HCT116 (cell line): ENCODE measurements at regions not wholly inside any gene's neighbourhood (a gene's known extent, or its start where the extent isn't known, plus 50 kb on each side); places are given as distances from the start of the nearest gene placed in this dataset.

Experiments
- EZH2 ChIP-seq: fragments of 200-600 bp; sonication (generic); IDR thresholded peaks from 2 replicates; pipeline ENCODE4 v1.6.1; 2017; ENCODE audit warnings: antibody characterized with exemption, mixed run types
- POLR2A ChIP-seq: IDR thresholded peaks from 2 replicates; pipeline ENCODE4 v1.7.0; 2011; ENCODE audit warnings: borderline replicate concordance; ENCODE audit not compliant: insufficient read depth, insufficient read length; ENCODE audit errors: extremely low read depth
- POLR2AphosphoS5 ChIP-seq: IDR thresholded peaks from 2 replicates; pipeline ENCODE4 v1.6.1; 2011; ENCODE audit warnings: mild to moderate bottlenecking, low read depth, low read length, moderate library complexity
- YY1 ChIP-seq: IDR thresholded peaks from 2 replicates; pipeline ENCODE4 v1.6.1; 2011; ENCODE audit warnings: low read length, low read depth, moderate library complexity, mild to moderate bottlenecking; ENCODE audit not compliant: insufficient replicate concordance; ENCODE audit errors: extremely low read depth
- ZFX ChIP-seq: fragments of 450-650 bp; IDR thresholded peaks from 2 replicates; pipeline ENCODE4 v1.6.1; 2017
- ZNF274 ChIP-seq: fragments of 200-500 bp; sonication (Bioruptor generic); IDR thresholded peaks from 2 replicates; pipeline ENCODE4 v1.6.1; 2014; ENCODE audit warnings: mild to moderate bottlenecking, low read depth, low read length, inconsistent platforms
- TF ChIP-seq, protein P1 (sequence below): IDR thresholded peaks from 2 replicates; pipeline ENCODE4 v1.6.1; 2012
- TF ChIP-seq, protein P2 (sequence below), 3 experiments: fragments of 200-600 bp in 1 of 3; sonication (generic) in 1 of 3; IDR thresholded peaks in 2 of 3; conservative IDR thresholded peaks in 1 of 3; 2 replicates each; pipeline ENCODE4 v1.5.1; 2012 to 2017; ENCODE audit warnings: low read depth in 2 of 3, low read length in 2 of 3, antibody characterized with exemption in 1 of 3, borderline replicate concordance in 1 of 3, control low read depth in 1 of 3, mild to moderate bottlenecking in 1 of 3, mixed read lengths in 1 of 3, mixed run types in 1 of 3, moderate library complexity in 1 of 3; ENCODE audit not compliant: insufficient read depth in 1 of 3
- TF ChIP-seq, protein P3 (sequence below): IDR thresholded peaks from 2 replicates; pipeline ENCODE4 v1.6.1; 2012

DNA sequence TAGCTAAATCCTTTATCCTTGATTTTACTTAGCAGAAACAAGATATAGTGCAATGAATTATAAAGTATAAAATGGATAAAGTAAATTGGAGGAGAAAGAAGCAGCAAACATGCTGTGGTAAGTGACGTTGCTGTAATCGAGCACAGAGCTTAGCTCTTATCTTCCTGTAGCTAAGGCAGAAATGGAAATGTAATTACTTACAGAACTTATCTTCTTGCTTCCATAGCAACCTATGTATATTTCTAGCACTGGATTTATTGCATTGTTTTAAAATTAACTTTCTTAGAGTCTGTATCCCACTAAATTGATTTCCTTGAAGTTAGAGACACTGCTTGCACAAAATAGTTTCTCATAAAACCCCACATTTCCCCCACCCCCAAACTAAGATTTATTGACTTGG lies 130.6 kb upstream of the MC4R start:
- no peak for TF ChIP-seq POLR2AphosphoS5
- TF ChIP-seq POLR2A, result no peak
- TF ChIP-seq, protein P1, sequence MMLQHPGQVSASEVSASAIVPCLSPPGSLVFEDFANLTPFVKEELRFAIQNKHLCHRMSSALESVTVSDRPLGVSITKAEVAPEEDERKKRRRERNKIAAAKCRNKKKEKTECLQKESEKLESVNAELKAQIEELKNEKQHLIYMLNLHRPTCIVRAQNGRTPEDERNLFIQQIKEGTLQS, result no peak
- TF ChIP-seq, protein P2, sequence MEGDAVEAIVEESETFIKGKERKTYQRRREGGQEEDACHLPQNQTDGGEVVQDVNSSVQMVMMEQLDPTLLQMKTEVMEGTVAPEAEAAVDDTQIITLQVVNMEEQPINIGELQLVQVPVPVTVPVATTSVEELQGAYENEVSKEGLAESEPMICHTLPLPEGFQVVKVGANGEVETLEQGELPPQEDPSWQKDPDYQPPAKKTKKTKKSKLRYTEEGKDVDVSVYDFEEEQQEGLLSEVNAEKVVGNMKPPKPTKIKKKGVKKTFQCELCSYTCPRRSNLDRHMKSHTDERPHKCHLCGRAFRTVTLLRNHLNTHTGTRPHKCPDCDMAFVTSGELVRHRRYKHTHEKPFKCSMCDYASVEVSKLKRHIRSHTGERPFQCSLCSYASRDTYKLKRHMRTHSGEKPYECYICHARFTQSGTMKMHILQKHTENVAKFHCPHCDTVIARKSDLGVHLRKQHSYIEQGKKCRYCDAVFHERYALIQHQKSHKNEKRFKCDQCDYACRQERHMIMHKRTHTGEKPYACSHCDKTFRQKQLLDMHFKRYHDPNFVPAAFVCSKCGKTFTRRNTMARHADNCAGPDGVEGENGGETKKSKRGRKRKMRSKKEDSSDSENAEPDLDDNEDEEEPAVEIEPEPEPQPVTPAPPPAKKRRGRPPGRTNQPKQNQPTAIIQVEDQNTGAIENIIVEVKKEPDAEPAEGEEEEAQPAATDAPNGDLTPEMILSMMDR (IDR thresholded peaks at IDR 0.05 in 2 of 3, conservative IDR thresholded peaks at IDR 0.05 in 1 of 3; ENCODE audit: borderline replicate concordance in 1 of 3, insufficient read depth in 1 of 3, low read depth in 2 of 3, low read length in 2 of 3), result no peak
- no peak for TF ChIP-seq ZFX
- TF ChIP-seq ZNF274, result no peak
- TF ChIP-seq EZH2, result no peak
- TF ChIP-seq YY1, result no peak
- TF ChIP-seq, protein P3, sequence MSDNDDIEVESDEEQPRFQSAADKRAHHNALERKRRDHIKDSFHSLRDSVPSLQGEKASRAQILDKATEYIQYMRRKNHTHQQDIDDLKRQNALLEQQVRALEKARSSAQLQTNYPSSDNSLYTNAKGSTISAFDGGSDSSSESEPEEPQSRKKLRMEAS, result no peak
